AG09309 (cell line): ENCODE measurements at regions not wholly inside any gene's neighbourhood (a gene's known extent, or its start where the extent isn't known, plus 50 kb on each side); places are given as distances from the start of the nearest gene placed in this dataset.

Source experiments
- DNase-seq: peaks from one replicate; pipeline ENCODE4 v3.0.0-alpha.2; 2010; ENCODE audit warnings: low read depth
- H3K4me3 ChIP-seq: 2 replicates; pipeline ENCODE4 v1.5.1; 2011; ENCODE audit warnings: mild to moderate bottlenecking, low read depth, low read length, moderate library complexity; ENCODE audit not compliant: control insufficient read depth
- TF ChIP-seq, protein P1 (sequence below): IDR thresholded peaks from 2 replicates; pipeline ENCODE4 v1.5.1; 2011; ENCODE audit warnings: mild to moderate bottlenecking, low read depth, low read length, inconsistent platforms; ENCODE audit not compliant: insufficient read depth, control insufficient read depth; ENCODE audit errors: missing control alignments

DNA sequence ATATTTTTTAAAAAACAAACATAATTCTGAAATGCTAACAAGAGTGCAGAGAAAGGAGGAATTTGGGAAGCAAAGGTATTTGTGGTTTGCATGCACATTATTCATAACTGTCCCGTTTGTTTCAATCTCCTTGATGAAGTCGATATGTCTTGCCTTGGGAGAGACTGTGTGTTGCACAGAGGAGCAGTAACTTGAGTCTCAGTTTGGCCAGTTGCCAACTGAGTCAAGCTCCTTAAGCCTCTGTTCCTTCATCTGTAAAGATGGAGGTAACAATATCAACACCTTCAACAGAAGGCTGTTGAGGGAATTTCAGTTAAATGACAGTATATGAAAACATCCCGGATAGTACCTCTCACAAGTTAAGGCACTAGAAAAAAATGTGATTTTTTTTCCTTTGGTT, 226.2 kb downstream of the ASXL3 start:
- TF ChIP-seq, protein P1, sequence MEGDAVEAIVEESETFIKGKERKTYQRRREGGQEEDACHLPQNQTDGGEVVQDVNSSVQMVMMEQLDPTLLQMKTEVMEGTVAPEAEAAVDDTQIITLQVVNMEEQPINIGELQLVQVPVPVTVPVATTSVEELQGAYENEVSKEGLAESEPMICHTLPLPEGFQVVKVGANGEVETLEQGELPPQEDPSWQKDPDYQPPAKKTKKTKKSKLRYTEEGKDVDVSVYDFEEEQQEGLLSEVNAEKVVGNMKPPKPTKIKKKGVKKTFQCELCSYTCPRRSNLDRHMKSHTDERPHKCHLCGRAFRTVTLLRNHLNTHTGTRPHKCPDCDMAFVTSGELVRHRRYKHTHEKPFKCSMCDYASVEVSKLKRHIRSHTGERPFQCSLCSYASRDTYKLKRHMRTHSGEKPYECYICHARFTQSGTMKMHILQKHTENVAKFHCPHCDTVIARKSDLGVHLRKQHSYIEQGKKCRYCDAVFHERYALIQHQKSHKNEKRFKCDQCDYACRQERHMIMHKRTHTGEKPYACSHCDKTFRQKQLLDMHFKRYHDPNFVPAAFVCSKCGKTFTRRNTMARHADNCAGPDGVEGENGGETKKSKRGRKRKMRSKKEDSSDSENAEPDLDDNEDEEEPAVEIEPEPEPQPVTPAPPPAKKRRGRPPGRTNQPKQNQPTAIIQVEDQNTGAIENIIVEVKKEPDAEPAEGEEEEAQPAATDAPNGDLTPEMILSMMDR = no peak
- no peak overlapping the region for H3K4me3 ChIP-seq
- DNase-seq = no peak

DNA sequence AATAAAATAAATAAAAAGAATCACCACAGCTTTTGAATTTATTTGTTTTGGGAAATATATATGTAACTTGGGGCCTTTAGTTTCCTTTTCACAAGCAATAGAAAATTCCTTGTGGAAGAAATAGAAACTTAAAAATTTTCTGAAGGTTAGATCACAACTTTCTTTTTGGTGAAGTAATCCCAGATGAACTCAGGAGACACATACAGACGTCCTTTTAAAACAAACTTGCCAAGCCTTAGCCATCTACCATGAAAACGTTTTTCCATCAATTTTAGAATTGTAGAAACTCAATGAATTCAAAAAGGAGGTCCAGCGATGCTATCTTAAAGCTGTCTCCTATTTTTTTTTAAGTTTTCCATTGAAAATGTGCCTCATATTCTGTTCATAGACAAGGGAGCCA, 225.6 kb downstream of the ASXL3 start:
- no peak for DNase-seq
- TF ChIP-seq, protein P1 = no peak
- H3K4me3 ChIP-seq = no peak overlapping the region

DNA sequence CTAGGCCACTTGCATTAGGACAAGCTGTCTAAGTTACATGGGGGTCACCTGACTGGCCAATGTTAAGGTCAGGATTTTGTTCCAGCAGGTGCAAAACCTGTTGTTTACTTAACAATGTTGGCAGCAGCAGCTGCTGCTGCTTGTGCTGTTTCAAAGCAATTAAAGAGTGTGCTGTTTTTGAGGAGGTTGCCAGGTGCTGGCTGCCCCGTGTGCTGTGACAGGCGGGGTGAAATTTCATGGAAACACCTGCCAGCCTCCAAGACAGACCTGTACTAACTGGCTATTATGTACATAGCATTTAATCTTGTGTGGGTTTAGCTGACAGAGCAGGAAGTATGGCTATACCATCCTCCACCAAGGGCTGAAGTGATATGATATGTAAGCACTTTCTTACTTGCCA, 224.9 kb downstream of the ASXL3 start:
- TF ChIP-seq, protein P1 = no peak
- DNase-seq = no peak

More for the DNA sequence above, 224.9 kb downstream of the ASXL3 start:
- no peak overlapping the region for H3K4me3 ChIP-seq
